ENCODE measurements at regions not wholly inside any gene's neighbourhood (a gene's known extent, or its start where the extent isn't known, plus 50 kb on each side); places are given as distances from the start of the nearest gene placed in this dataset.

DNA sequence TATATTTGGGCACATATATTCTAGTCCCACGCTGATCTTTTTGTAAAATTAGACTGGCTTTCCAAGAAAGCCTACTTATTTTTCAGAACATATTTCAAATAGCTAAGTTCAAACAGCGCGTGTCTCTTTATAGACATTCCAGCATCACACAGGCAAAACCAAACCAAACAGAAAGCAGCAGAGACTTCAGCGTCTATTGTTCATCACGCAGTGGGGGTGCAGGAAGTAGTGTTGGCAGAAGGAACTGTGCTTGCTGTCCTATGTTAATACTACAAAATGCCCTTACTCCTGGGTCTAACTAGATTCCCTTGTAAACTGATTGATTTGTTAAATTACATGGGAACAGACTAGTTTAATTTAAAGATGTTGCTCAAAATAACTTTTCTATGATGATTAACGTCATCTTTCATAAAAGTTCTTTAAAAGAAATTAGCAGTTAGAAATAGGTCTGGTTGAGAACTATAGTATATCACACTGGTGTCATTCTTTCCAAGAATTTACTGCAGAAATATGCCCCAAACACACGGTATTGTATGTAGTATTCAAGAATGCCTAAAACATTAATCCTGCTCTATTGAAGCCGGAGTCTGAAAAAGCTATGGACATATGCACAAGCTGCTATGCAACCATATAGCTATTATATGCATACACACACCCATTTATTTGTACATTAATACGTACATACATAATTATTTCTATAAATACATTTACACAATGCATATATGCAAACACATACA, 436.3 kb downstream of the CBLN2 start:
- TF ChIP-seq, protein P1, sequence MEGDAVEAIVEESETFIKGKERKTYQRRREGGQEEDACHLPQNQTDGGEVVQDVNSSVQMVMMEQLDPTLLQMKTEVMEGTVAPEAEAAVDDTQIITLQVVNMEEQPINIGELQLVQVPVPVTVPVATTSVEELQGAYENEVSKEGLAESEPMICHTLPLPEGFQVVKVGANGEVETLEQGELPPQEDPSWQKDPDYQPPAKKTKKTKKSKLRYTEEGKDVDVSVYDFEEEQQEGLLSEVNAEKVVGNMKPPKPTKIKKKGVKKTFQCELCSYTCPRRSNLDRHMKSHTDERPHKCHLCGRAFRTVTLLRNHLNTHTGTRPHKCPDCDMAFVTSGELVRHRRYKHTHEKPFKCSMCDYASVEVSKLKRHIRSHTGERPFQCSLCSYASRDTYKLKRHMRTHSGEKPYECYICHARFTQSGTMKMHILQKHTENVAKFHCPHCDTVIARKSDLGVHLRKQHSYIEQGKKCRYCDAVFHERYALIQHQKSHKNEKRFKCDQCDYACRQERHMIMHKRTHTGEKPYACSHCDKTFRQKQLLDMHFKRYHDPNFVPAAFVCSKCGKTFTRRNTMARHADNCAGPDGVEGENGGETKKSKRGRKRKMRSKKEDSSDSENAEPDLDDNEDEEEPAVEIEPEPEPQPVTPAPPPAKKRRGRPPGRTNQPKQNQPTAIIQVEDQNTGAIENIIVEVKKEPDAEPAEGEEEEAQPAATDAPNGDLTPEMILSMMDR (IDR thresholded peaks at IDR 0.05) = no peak
- TF ChIP-seq POLR2A (IDR thresholded peaks at IDR 0.05) = no peak
